Esophagus squamous epithelium (tissue), 5 donors: ENCODE measurements at regions not wholly inside any gene's neighbourhood (a gene's known extent, or its start where the extent isn't known, plus 50 kb on each side); places are given as distances from the start of the nearest gene placed in this dataset.

Source experiments
- DNase-seq: peaks from one replicate; lab custom pipeline; 2025; lab: John Stamatoyannopoulos, UW
- H3K27ac ChIP-seq, 4 donors: fragments of 200-600 bp; sonication (generic); one replicate each; pipeline ENCODE4 v1.5.1; 2016 to 2019; ENCODE audit warnings: mild to moderate bottlenecking in 1 of 4
- H3K27me3 ChIP-seq, 4 donors: fragments of 200-600 bp; sonication (generic); 1 replicate in 3 of 4; 2 replicates in 1 of 4; pipeline versions ENCODE4 v1.5.1 to v1.6.0; 2017 to 2021; ENCODE audit warnings: antibody characterized with exemption in 1 of 4
- H3K36me3 ChIP-seq, 3 donors: fragments of 200-600 bp; sonication (generic); one replicate each; pipeline ENCODE4 v1.5.1; 2016 to 2019
- H3K4me1 ChIP-seq, 3 donors: fragments of 200-600 bp; sonication (generic); one replicate each; pipeline ENCODE4 v1.5.1; 2017 to 2019
- H3K4me3 ChIP-seq, 4 donors: fragments of 200-600 bp; sonication (generic); 1 replicate in 3 of 4; 2 replicates in 1 of 4; pipeline ENCODE4 v1.5.1; 2016 to 2019; ENCODE audit warnings: mild to moderate bottlenecking in 2 of 4, moderate library complexity in 1 of 4
- H3K9me3 ChIP-seq, 3 donors: fragments of 200-600 bp; sonication (generic); one replicate each; pipeline ENCODE4 v1.5.1; 2016 to 2019
- CTCF ChIP-seq, 6 experiments: fragments of 450-650 bp in 4 of 6; fragments of 200-600 bp in 2 of 6; sonication (generic) in 2 of 6; IDR thresholded peaks; one replicate each; pipeline ENCODE4 v1.5.1; 2016 to 2019; ENCODE audit warnings: antibody characterized with exemption in 6 of 6, mild to moderate bottlenecking in 4 of 6, moderate library complexity in 4 of 6
- POLR2A ChIP-seq, 4 donors: fragments of 450-650 bp; IDR thresholded peaks; one replicate each; pipeline ENCODE4 v1.6.1; 2017; ENCODE audit warnings: antibody characterized with exemption in 4 of 4, mild to moderate bottlenecking in 4 of 4, moderate library complexity in 3 of 4
- WGBS, 2 donors: methylation state at CpG; one replicate each; pipeline ENCODE4 v1.1.5; 2018; 5-methylcytosine and 5-hydroxymethylcytosine counted together
- intact Hi-C: fragments of 100-400 bp; cut with DNase I; formaldehyde crosslinking; loops from one replicate; pipeline ENCODE4 v1.15.0; 2022
- donor health status: DM: yes; HTN: yes; CAD: no.

- no peaks in the 10 kb centered on the region for H3K36me3 ChIP-seq
- intact Hi-C loops: no loop called here
- no peaks in the 10 kb centered on the region for H3K27me3 ChIP-seq
- no peak overlapping the region for H3K27ac ChIP-seq
- DNase-seq: no peak
- no peak for TF ChIP-seq POLR2A (IDR thresholded peaks at IDR 0.05)
- no peak for TF ChIP-seq CTCF (IDR thresholded peaks at IDR 0.05)
- H3K4me1 ChIP-seq: peaks cover 0 to 3% (median 0%) of the 10 kb centered on the region in 3 donors
- 47 to 52% methylated on average over 10 of the region's 10 CpGs for WGBS, 2 donors
- no peak overlapping the region for H3K4me3 ChIP-seq
- no peaks in the 10 kb centered on the region for H3K9me3 ChIP-seq
Measured at GRCh38 chr13:76790980-76791819, 95.0 kb downstream of the KCTD12 start.

- TF ChIP-seq POLR2A (IDR thresholded peaks at IDR 0.05): no peak
- no peak for TF ChIP-seq CTCF (IDR thresholded peaks at IDR 0.05)
- H3K4me1 ChIP-seq: peaks cover 0 to 3% (median 0%) of the 10 kb centered on the region in 3 donors
- H3K27ac ChIP-seq: no peak overlapping the region
- no peaks in the 10 kb centered on the region for H3K9me3 ChIP-seq
- intact Hi-C loops: no loop called here
- 64 to 71% methylated on average over 1 of the region's 1 CpG for WGBS, 2 donors
- no peaks in the 10 kb centered on the region for H3K27me3 ChIP-seq
- no peak for DNase-seq
- H3K36me3 ChIP-seq: no peaks in the 10 kb centered on the region
- H3K4me3 ChIP-seq: no peak overlapping the region
Measured at GRCh38 chr13:76790526-76790925, 95.7 kb downstream of the KCTD12 start.

- WGBS, 2 donors: 57 to 67% methylated on average over 3 of the region's 3 CpGs
- no peaks in the 10 kb centered on the region for H3K9me3 ChIP-seq
- no peak overlapping the region for H3K4me3 ChIP-seq
- H3K27me3 ChIP-seq: no peaks in the 10 kb centered on the region
- no peaks in the 10 kb centered on the region for H3K36me3 ChIP-seq
- H3K4me1 ChIP-seq: no peaks in the 10 kb centered on the region
- TF ChIP-seq CTCF (IDR thresholded peaks at IDR 0.05) (no peak), POLR2A (IDR thresholded peaks at IDR 0.05) (no peak)
- intact Hi-C loops: no loop called here
- no peak overlapping the region for H3K27ac ChIP-seq
- DNase-seq: no peak
Measured at GRCh38 chr13:76783798-76784197, 102.4 kb downstream of the KCTD12 start.

GRCh38 chr13:76778853-76779252 is 107.4 kb downstream of the KCTD12 start:
- intact Hi-C loops: no loop called here
- H3K4me1 ChIP-seq: no peaks in the 10 kb centered on the region
- DNase-seq: no peak

More at GRCh38 chr13:76778853-76779252, 107.4 kb downstream of the KCTD12 start:
- no peaks in the 10 kb centered on the region for H3K36me3 ChIP-seq
- no peaks in the 10 kb centered on the region for H3K27me3 ChIP-seq
- no peaks in the 10 kb centered on the region for H3K9me3 ChIP-seq
- no peak overlapping the region for H3K4me3 ChIP-seq
- H3K27ac ChIP-seq: no peak overlapping the region
- TF ChIP-seq POLR2A (IDR thresholded peaks at IDR 0.05) (no peak), CTCF (IDR thresholded peaks at IDR 0.05) (no peak)
